ENCODE measurements at regions not wholly inside any gene's neighbourhood (a gene's known extent, or its start where the extent isn't known, plus 50 kb on each side); places are given as distances from the start of the nearest gene placed in this dataset.

- no peak for TF ChIP-seq ZNF565 (CRISPR knock-in tag; conservative IDR thresholded peaks at IDR 0.05; ENCODE audit: low read depth)
- TF ChIP-seq PATZ1 (CRISPR knock-in tag; IDR thresholded peaks at IDR 0.05; ENCODE audit: borderline replicate concordance), result no peak
- no peak for TF ChIP-seq ZC3H10 (CRISPR knock-in tag; IDR thresholded peaks at IDR 0.05)
- no peak for TF ChIP-seq GLIS3 (CRISPR knock-in tag; IDR thresholded peaks at IDR 0.05)
- TF ChIP-seq ZFP3 (CRISPR knock-in tag; IDR thresholded peaks at IDR 0.05), result no peak
- no peak for TF ChIP-seq TSHZ2 (CRISPR knock-in tag; IDR thresholded peaks at IDR 0.05)
- no peak for TF ChIP-seq SNAI2 (CRISPR knock-in tag; IDR thresholded peaks at IDR 0.05)
Observed at GRCh38 chr3:177435301-177435700, 238.0 kb upstream of the TBL1XR1 start.

Measured in SK-N-SH treated with all-trans-retinoic acid at 6 μM for 48 hours (cell line).